ENCODE measurements at regions not wholly inside any gene's neighbourhood (a gene's known extent, or its start where the extent isn't known, plus 50 kb on each side); places are given as distances from the start of the nearest gene placed in this dataset.

DNA sequence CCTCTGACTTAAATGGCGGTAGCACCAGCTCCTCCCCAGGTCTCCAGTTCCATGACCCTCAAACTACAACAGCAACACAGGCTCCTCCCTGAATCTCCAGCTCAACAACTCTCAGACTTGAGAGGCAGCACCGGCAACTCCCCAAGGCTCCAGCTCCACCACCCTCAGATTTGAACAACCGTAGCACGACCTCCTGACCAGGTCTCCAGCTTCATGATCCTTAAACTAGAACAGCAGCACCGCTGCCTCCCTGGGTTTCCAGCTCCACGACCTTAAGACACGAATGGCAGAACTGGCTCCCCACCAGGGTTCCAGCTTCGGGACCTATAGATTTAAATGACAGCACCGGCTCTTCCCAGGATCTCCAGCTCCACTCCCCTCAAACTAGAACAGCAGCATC lies 325.8 kb downstream of the PREX1 start:
- TF ChIP-seq MAX (IDR thresholded peaks at IDR 0.05) (no peak), CEBPB (IDR thresholded peaks at IDR 0.05) (no peak), TCF12 (IDR thresholded peaks at IDR 0.05; ENCODE audit: low read depth) (no peak), TAF1 (IDR thresholded peaks at IDR 0.05; ENCODE audit: low read depth) (no peak), NFIC (IDR thresholded peaks at IDR 0.05) (no peak), YY1 (IDR thresholded peaks at IDR 0.05; ENCODE audit: low read depth) (no peak)

All from Ishikawa (cell line).